Hematopoietic multipotent progenitor cell treated with erythropoietin and hydrocortisone succinate and interleukin-3 and kit ligand, for 4 days (in vitro differentiated cells): ENCODE measurements at regions not wholly inside any gene's neighbourhood (a gene's known extent, or its start where the extent isn't known, plus 50 kb on each side); places are given as distances from the start of the nearest gene placed in this dataset.

Source experiments
- DNase-seq: peaks from one replicate; pipeline ENCODE4 v3.0.0-alpha.2; 2015

DNA sequence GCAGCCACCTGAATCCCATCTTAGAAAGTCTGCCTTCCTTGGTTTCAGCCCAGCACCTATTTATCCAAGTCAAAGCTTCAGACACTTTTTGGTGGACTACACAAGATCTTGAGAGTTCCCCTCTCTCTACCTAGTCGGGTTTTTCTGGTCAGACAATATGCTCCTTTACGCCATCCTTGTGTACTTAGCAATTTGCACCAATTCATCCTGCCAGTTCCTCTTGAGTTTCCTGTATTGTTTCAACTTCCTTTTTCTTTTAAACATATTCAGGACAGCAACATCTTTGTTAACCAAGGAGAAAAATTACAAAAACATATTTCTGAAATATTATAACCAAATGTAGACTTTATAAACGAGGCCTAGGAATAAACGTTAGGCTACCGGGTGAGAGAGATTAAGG lies 368.2 kb upstream of the CADM1 start:
- peak; percentile 57 for DNase-seq

- DNase-seq, result no peak
Observed at GRCh38 chr11:115871161-115871760, 367.0 kb upstream of the CADM1 start.

DNA sequence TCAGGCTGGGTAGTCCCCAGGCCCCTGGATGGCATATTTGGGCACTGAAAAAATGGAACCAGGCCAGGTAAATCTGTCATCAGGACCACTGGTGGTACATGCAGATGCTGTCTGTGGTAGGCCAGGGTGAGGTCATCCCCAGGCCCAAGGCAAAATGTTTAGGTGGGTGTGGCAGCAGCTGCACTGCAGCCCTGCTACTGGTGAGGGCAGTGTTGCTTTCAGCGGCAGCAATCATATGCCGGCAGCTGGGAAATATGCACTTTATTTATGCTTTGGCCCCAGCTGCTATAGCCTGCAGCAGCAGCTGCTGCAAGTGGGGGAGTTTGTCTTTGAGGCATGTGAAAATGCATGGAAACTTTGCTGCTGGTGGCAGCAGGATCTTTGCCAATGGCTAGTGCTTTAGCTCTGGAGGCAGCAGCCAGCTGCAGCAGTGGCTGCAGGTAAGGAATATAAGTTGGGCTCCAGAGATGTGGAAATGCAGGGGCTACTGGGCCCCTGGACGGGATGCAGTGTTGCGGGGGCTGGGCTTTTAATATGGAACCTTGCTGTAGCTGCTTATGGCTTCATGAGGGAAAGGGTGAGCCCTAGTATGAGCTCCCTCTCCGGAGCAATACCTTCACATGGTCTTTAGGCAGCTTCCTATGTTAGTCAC lies 365.7 kb upstream of the CADM1 start:
- DNase-seq, result peak; percentile 67

DNA sequence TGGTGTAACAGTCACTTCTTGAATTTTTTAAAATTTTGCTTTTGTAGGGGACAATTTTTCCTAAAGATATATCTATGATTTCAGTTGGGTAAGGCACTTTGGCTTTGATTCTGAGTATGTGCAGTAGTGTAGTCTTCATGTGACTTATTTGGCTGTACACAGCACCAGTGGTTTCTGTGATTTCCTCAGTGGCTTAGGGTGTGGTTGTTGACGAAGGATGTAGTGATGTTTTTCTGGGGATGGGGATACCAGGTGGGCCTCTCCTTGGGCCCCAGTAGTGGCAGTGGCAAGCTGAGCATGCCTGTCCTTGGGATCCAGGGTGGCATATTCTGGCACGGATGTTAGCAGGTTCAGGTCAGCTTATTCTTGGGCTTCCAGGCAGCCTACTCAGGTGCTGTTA lies 364.9 kb upstream of the CADM1 start:
- no peak for DNase-seq

DNA sequence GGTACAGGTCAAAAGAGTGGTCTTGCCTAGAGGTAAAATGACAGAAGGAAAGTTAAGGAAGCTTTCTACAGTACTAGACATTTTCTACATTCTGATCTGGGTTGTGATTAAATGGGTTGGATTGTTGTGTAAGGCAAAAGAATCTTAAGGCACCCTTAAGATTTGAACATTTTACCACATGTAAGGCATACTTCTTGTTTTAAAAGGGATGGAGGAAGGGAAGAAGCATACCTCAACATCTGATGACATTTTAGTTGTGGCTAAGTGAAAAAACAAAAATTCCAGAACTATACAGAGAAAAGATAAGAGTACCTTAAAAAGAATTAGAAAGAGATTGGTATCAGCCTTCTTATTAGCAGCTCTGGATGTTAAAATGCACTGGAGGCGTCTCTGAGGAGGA lies 356.0 kb upstream of the CADM1 start:
- DNase-seq, result no peak

DNA sequence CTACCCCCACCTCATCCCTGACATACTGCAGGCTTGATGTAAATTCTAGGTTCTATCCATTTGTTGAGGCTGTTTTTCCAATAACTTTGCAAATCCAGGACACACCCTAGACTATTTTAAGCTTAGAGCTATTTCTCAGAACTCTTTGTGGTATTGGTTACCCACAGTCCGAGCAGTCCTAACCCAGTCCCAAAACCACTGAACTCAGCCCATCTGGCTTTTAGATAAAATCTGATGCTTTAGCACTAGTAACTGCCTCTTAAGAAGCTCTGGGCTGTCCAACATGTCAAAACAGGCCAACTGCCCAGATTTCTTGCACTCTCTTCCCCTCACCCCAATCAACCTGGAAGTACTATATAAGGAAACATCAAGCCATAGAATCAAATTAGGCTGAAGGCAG lies 344.4 kb upstream of the CADM1 start:
- DNase-seq, result peak; percentile 40

DNA sequence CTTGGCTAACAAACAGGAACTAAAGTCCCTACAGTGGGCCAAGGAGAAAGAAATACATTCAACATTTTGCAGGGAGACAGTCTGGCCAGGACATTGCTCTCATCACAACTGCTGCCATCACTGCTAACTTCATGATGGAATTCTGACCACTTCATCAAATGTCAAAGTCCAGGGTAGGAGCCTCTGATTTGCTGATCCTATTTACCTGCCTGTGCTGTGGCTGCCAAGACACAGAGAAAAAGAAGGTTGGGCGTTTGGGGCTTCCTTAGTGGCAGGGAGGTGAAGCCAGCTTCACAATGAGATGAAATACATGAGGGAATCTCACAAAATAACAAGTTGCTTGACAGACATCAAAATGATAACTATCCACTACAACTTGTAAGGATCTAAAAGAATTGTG lies 343.9 kb upstream of the CADM1 start:
- no peak for DNase-seq

DNA sequence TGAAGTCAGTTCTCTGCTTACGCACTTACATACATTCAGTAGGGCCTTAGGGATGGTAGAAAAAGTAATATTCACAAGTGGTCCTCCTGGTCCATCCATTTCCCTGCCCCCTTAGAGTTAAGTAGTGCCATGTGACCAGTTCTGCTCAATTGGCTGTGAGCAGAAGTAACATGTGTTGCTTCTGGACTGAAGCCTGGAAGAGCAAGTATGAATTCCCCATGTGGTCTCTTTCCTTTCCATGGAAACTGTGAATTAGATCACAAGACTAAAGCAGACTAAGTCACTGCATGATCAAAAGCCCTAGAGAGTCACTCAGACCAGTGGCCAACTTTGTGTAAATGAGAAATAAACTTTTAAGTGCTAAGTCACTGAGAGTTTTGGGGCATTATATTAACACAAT lies 341.7 kb upstream of the CADM1 start:
- no peak for DNase-seq

- no peak for DNase-seq
Observed at GRCh38 chr11:115843685-115844084, 339.5 kb upstream of the CADM1 start.

GRCh38 chr11:115843111-115843510 lies 338.9 kb upstream of the CADM1 start:
- DNase-seq, result no peak

DNA sequence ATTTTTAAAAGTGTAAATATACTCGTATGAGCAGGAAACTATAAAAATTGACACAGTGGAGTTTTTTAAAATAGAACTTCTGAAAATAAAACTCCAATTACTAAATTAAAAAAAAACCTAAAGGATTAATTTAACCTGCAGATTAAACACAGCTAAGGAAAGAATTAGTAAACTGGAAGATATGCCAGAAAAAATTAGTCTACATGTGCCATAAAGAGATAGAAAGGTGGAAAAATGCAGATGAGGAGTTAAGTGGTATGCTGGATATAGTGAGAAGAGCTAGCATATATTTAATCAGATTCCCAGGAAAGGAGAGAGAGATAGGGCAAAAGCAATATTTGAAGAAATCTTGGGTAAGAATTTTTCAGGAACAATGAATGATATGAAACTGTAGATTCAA lies 315.8 kb upstream of the CADM1 start:
- DNase-seq, result no peak

DNA sequence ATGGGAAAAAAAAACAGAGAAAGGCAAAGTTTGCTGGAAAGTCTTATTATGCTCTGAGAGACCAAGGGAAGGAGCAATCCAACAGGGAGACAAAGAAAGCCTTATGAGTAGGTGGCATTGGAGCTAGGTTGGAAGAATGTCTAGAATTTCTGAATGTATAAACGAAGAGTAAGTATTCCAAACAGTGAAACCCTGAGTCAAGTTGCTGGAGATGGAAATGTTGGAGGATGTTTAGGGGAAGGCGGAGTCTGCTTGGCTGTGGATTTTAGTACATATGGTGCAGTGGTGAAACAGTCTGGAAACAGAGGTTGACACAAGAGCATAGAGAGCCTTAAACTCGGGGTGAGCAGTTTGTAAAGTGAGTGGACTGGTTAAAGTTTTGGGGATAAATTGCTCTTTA lies 314.8 kb upstream of the CADM1 start:
- no peak for DNase-seq

DNA sequence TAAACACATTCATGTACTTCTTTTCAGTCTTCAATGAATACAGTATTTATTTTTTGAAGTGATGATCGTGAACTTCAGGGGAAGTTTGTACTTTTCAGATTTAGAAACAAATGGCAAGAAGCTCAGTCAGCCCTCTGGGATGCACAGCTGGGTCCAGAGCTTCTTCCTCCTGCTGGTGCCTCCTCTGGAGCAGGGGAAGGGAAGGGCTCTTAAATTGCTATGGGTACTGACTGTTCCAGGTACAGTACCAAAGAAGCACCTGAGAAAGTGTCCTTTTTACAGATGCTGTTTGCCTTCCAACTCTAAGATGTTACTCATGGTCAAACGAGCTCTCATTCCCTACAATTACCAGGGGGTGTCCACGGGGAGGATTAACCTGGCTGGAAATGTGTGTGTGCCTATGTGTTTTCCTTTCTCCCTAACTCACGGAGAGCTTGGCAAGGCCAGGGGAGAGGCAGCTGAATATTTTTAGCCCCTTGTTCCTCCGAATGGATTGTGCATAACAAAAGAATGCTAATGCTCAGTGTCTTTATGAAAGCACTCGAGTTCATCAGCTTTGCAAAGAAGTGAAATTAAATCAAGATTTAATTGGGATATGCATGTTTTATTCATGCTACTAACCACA lies 313.7 kb upstream of the CADM1 start:
- DNase-seq, result no peak

DNA sequence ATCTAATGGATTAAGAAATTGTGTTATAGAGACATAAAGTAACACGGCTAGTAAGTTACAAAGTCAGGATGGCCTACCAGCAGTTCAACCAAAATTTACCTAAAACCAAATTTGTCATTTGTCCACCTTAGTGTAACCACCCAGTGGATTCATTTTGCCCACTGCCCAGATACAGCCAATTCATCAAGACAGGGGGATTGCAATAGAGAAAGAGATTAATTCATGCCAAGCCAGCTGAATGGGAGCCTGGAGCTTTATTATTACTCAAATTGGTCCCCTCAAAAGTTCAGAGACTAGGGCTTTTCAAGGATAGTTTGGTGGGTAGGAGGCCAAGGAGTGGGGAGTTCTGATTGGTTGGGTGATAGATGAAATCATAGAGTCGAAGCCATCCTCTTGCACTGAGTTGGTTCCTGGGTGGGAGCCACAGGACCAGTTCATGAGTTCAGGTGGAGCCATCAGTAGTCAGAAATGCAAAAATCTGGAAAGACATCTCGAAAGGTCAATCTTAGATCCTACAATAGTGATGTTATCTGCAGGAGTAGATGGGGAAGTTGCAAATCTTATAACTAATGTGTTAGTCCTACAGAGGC lies 304.2 kb upstream of the CADM1 start:
- no peak for DNase-seq

DNA sequence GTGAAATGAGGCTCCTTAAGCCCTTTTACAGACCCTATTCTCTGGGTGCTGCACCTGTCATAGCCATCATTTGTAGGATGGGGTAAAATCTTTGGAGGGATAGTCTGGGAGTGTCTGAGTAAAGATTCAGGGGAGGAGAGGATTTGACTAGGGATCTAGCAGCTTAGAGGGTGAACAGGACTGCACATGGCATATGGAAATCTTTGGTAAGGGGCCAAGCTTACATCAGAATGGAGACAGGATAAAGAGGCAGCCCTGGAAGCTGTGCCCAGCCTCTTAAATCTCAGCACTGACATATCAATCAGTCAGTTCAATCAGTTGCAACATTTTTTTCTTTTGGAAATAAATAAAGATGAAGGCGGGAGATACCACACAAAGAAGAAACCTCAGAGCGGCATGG lies 301.8 kb upstream of the CADM1 start:
- DNase-seq, result no peak

GRCh38 chr11:115803073-115803740 lies 299.0 kb upstream of the CADM1 start:
- DNase-seq, result no peak

DNA sequence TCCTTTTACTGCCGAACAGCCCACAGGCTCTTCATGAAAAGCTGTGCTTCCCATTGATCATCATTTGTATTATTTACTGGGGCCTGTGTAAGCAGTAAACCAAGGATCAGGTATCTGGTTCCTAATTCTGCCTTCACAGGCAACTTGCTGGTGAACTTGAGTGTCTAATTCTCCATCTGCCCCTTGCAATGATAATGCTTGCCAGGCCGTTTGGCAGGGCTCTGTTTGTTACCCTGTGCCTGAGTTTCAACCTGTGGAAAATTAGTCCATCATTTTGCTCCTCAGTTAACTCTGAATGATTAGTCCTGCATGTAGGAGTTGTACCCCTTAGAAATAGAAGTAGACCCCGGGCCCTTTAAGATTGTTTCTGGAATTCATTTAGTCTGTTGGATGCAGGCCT lies 298.4 kb upstream of the CADM1 start:
- DNase-seq, result no peak

DNA sequence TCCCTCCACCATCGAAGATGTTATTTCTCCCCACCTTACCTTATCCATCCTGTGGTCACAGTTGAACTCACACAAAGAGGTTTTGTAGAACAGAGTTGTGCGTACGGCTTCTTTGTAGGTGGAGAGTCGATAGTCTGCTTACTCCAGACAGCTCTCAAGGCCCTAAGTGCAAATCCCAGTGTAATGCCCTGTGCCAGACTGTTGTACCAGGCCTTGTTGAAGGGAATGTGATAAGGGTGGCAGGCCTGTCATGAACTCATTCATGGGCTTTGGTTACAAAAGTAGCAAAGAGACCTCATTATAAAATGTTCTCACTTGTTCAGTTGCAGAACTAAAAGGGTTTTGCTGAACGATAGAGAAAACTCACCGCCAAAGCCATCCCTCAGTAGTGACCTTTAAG lies 288.7 kb upstream of the CADM1 start:
- no peak for DNase-seq

GRCh38 chr11:115787302-115787701 lies 283.1 kb upstream of the CADM1 start:
- no peak for DNase-seq

DNA sequence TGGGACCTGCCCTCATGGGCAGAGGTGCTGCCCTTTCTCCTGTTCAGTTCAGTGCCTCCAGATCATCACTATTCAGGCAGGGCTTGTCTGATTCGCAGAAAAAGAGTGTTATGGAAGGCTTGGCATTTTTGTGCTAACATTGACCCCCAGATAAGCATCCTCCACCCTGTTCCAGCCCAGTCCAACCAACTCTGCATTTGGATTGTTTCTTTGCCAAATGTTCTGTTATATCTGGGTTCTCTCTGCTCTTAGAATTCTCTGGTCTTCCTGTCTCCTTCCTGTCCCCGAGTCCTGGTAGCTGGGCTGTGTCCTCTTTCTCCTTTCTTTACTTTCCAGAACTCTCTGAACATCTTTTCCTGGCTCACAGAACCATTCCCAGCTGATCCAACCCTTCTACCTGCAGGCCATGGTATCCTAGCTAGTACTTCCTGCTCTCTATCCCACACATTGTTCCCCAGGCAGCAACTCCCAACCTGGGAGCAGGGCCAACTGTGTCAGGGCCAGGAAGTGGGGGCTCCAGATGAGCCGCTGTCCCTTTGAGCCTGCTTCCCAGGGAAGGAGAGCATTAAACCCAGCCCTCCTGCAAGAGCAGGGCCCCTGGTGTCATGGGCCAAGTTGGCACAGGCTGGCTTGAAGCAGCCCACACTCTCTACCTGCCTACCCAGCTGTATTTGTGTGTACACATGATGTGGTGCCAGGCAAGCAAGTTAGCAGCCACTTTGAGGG lies 280.7 kb upstream of the CADM1 start:
- DNase-seq, result no peak

GRCh38 chr11:115780646-115781362 lies 276.6 kb upstream of the CADM1 start:
- DNase-seq, result no peak

DNA sequence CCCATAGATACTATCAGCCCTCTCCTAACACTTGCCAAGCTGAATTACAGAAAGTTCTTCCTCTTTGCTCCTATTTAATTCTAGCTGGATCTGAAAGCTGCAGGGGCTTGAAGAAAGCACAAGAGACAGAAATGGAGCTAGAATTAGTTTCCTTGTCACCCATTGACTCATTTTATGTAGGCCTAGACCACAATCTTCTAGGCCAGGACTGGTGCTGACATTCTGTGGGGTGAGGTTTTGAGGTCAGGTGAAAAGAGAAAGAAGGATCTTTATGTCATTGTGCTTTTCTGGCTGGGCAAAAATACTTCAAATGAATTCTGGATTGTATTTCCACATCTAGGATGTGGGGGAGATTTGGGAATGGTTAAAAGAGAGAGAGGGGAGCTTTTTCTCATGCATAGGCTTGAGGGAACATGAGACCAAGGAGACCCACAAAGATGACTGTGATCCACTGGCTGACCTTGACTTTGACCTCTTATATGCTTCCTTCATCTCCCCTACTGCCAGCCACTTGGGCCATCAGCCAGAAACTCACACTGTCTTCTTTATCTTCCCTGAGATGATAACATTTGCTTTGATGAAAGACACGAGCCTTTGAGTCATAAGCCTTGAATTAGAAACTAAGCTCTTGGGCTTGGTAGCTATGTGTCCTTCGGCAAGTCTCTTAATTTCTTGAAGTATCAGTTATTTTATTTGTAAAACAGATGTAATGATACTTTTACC lies 274.9 kb upstream of the CADM1 start:
- DNase-seq, result no peak
